A549 (cell line): ENCODE measurements at regions not wholly inside any gene's neighbourhood (a gene's known extent, or its start where the extent isn't known, plus 50 kb on each side); places are given as distances from the start of the nearest gene placed in this dataset.

Source experiments
- CTCF ChIP-seq: fragments of >200 bp; sonication (Bioruptor Twin); formaldehyde crosslinking; IDR thresholded peaks from 3 replicates; pipeline ENCODE4 v1.5.1; 2016
- MAZ ChIP-seq: fragments of 150-350 bp; IDR thresholded peaks from 2 replicates; pipeline ENCODE4 v1.6.1; 2014; ENCODE audit warnings: antibody characterized with exemption, low read depth, low read length, borderline replicate concordance
- PBX3 ChIP-seq: IDR thresholded peaks from 2 replicates; pipeline ENCODE4 v1.6.1; 2012
- POLR2A ChIP-seq: IDR thresholded peaks from 2 replicates; pipeline ENCODE4 v1.6.1; 2012; ENCODE audit warnings: mild to moderate bottlenecking, low read length
- TF ChIP-seq, protein P1 (sequence below): fragments of 250-450 bp; sonication (Bioruptor Pico); IDR thresholded peaks from 2 replicates; pipeline ENCODE4 v1.5.0; 2021; ENCODE audit warnings: mild to moderate bottlenecking, moderate library complexity, borderline replicate concordance
- TF ChIP-seq, protein P2 (sequence below): IDR thresholded peaks from 2 replicates; pipeline ENCODE4 v1.6.1; 2012

GRCh38 chr13:57820924-57821323 is 189.4 kb downstream of the PCDH17 start:
- TF ChIP-seq CTCF (no peak), POLR2A (no peak), MAZ (no peak), PBX3 (no peak)
- TF ChIP-seq, protein P1, sequence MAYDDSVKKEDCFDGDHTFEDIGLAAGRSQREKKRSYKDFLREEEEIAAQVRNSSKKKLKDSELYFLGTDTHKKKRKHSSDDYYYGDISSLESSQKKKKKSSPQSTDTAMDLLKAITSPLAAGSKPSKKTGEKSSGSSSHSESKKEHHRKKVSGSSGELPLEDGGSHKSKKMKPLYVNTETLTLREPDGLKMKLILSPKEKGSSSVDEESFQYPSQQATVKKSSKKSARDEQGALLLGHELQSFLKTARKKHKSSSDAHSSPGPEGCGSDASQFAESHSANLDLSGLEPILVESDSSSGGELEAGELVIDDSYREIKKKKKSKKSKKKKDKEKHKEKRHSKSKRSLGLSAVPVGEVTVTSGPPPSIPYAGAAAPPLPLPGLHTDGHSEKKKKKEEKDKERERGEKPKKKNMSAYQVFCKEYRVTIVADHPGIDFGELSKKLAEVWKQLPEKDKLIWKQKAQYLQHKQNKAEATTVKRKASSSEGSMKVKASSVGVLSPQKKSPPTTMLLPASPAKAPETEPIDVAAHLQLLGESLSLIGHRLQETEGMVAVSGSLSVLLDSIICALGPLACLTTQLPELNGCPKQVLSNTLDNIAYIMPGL, result no peak
- TF ChIP-seq, protein P2, sequence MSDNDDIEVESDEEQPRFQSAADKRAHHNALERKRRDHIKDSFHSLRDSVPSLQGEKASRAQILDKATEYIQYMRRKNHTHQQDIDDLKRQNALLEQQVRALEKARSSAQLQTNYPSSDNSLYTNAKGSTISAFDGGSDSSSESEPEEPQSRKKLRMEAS, result no peak
